B cell (primary cell): ENCODE measurements at regions not wholly inside any gene's neighbourhood (a gene's known extent, or its start where the extent isn't known, plus 50 kb on each side); places are given as distances from the start of the nearest gene placed in this dataset.

Experiments
- ATAC-seq: fragments of 200-7000 bp; cut with Tn5 transposase; one replicate; pipeline ENCODE4 v1.10.0; 2021; ENCODE audit warnings: low read depth, mild to moderate bottlenecking, moderate number of reproducible peaks, moderate library complexity
- CTCF ChIA-PET: fragments of 350-600 bp; sonication (Branson Sonifier 250); formaldehyde crosslinking; loops from one replicate; lab custom pipeline; 2021; ENCODE audit warnings: antibody characterized with exemption, inconsistent platforms; lab: Charles Lee
- POLR2A ChIA-PET: fragments of 350-600 bp; sonication (Branson Sonifier 250); formaldehyde crosslinking; loops from one replicate; lab custom pipeline; 2021; ENCODE audit warnings: antibody characterized with exemption; lab: Charles Lee
- DNase-seq: peaks from one replicate; pipeline ENCODE4 v3.0.0; 2013
- H2AFZ ChIP-seq: 2 replicates; pipeline ENCODE4 v1.6.1; 2012; ENCODE audit warnings: mild to moderate bottlenecking, low read depth, low read length; ENCODE audit not compliant: insufficient read depth, poor library complexity, severe bottlenecking
- H3K27ac ChIP-seq, 2 donors: 1 replicate in 1 of 2; 2 replicates in 1 of 2; pipeline ENCODE4 v1.5.1; 2012 to 2013; ENCODE audit warnings: low read length in 2 of 2, mild to moderate bottlenecking in 2 of 2, moderate library complexity in 1 of 2
- H3K27me3 ChIP-seq, 4 experiments: fragments of 200-600 bp in 1 of 4; sonication (generic) in 1 of 4; replicated peaks in 1 of 4; 1 replicate in 2 of 4; 2 replicates in 2 of 4; pipeline versions ENCODE4 v1.6.1 to v1.7.0; 2013 to 2016; ENCODE audit warnings: low read length in 3 of 4, mild to moderate bottlenecking in 2 of 4, mixed read lengths in 1 of 4, moderate library complexity in 1 of 4; ENCODE audit not compliant: insufficient read depth in 4 of 4, control insufficient read depth in 3 of 4; ENCODE audit errors: control extremely low read depth in 1 of 4
- H3K36me3 ChIP-seq, 2 experiments: replicated peaks in 1 of 2; 1 replicate in 1 of 2; 2 replicates in 1 of 2; pipeline versions ENCODE4 v1.6.1 to v1.7.1; 2013; ENCODE audit warnings: low read length in 1 of 2; ENCODE audit not compliant: insufficient read depth in 2 of 2, control insufficient read depth in 1 of 2; ENCODE audit errors: control extremely low read depth in 1 of 2, extremely low read depth in 1 of 2
- H3K4me1 ChIP-seq, 2 donors: fragments of 200-600 bp in 1 of 2; sonication (generic) in 1 of 2; 1 replicate in 1 of 2; 2 replicates in 1 of 2; pipeline versions ENCODE4 v1.5.1 to v1.6.1; 2013 to 2017; ENCODE audit warnings: low read length in 2 of 2; ENCODE audit not compliant: control insufficient read depth in 2 of 2, insufficient read depth in 2 of 2
- H3K4me2 ChIP-seq: replicated peaks from 2 replicates; pipeline ENCODE3; 2012; ENCODE audit warnings: mild to moderate bottlenecking, low read depth, low read length; ENCODE audit not compliant: poor library complexity, severe bottlenecking
- H3K4me3 ChIP-seq, 5 experiments: fragments of 200-600 bp in 1 of 5; sonication (generic) in 1 of 5; 1 replicate in 3 of 5; 2 replicates in 2 of 5; pipeline versions ENCODE4 v1.5.1 to v1.7.0; 2011 to 2016; ENCODE audit warnings: low read length in 4 of 5, mild to moderate bottlenecking in 4 of 5, low read depth in 2 of 5, control low read depth in 1 of 5, moderate library complexity in 1 of 5; ENCODE audit not compliant: insufficient read depth in 1 of 5; ENCODE audit errors: control extremely low read depth in 1 of 5, extremely low read depth in 1 of 5
- H3K79me2 ChIP-seq: fragments of 200-600 bp; sonication (generic); one replicate; pipeline ENCODE4 v1.6.0; 2016; ENCODE audit warnings: low read length; ENCODE audit not compliant: control insufficient read depth, insufficient read depth
- H3K9ac ChIP-seq: fragments of 200-600 bp; sonication (generic); 2 replicates; pipeline ENCODE4 v1.6.1; 2017; ENCODE audit warnings: mild to moderate bottlenecking, low read length, moderate library complexity
- H3K9me3 ChIP-seq, 3 donors: one replicate each; pipeline versions ENCODE4 v1.6.1 to v1.7.1; 2013; ENCODE audit warnings: low read length in 2 of 3; ENCODE audit not compliant: control insufficient read depth in 2 of 3, insufficient read depth in 1 of 3; ENCODE audit errors: control extremely low read depth in 1 of 3
- H4K20me1 ChIP-seq: 2 replicates; pipeline ENCODE4 v1.6.0; 2012; ENCODE audit warnings: mild to moderate bottlenecking, low read length; ENCODE audit not compliant: insufficient read depth, control insufficient read depth, poor library complexity, severe bottlenecking
- H3K27ac Mint-ChIP-seq: one replicate; pipeline ENCODE4 v1.8.0; 2021; ENCODE audit warnings: mixed read lengths
- H3K27me3 Mint-ChIP-seq: one replicate; pipeline ENCODE4 v1.8.0; 2021; ENCODE audit warnings: mixed read lengths
- H3K4me1 Mint-ChIP-seq: one replicate; pipeline ENCODE4 v1.8.0; 2021; ENCODE audit warnings: mixed read lengths
- H3K4me3 Mint-ChIP-seq: one replicate; pipeline ENCODE4 v1.8.0; 2021; ENCODE audit warnings: mixed read lengths
- H3K9me3 Mint-ChIP-seq: one replicate; pipeline ENCODE4 v1.8.0; 2022; ENCODE audit warnings: mixed read lengths; ENCODE audit not compliant: insufficient read depth
- EZH2 ChIP-seq: IDR thresholded peaks from 2 replicates; pipeline ENCODE4 v1.6.1; 2012; ENCODE audit warnings: borderline replicate concordance, low read depth, mild to moderate bottlenecking, moderate library complexity, low read length; ENCODE audit not compliant: insufficient read depth, poor library complexity, severe bottlenecking
- WGBS: methylation state at CpG from one replicate; pipeline ENCODE4 v1.1.5; 2013; ENCODE audit warnings: missing lambda C conversion rate; ENCODE audit not compliant: insufficient coverage; 5-methylcytosine and 5-hydroxymethylcytosine counted together
- intact Hi-C: fragments of 100-400 bp; cut with micrococcal nuclease; formaldehyde crosslinking; loops from one replicate; pipeline ENCODE4 v1.10.0; 2022
- TF ChIP-seq, protein P1 (sequence below): fragments of 200-600 bp; IDR thresholded peaks from one replicate; pipeline ENCODE4 v1.8.0; 2022; ENCODE audit warnings: antibody characterized with exemption, mild to moderate bottlenecking

DNA sequence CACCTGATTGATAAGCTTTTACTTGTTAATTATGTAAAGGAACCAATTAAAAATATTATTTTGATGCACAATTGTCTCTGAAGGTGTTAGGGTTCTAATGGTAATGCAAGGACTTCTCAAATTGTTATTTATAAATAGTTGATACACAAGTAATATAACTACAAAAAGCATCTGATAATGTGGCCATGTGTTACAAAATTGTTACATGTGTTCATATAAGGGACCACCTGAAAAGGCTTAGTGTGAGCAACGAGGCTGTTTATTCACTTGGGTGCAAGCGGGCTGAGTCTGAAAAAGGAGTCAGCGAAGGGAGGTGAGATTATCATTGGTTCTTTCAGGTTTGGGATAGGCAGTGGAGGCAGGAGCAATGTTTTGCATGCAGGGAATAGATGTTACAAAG lies 421.9 kb upstream of the CADM2 start:
- Histone ChIP-seq H3K36me3 (no peaks in the 10 kb centered on the region), H3K9me3 (peaks cover 0 to 4% (median 0%) of the 10 kb centered on the region in 3 donors), H2AFZ (no peak overlapping the region), H3K4me2 (no peak overlapping the region), H3K4me3 (no peak overlapping the region), H3K27me3 (no peaks in the 10 kb centered on the region), H3K9ac (no peak overlapping the region), H4K20me1 (no peaks in the 10 kb centered on the region), H3K27ac (no peak overlapping the region), H3K79me2 (no peaks in the 10 kb centered on the region), H3K4me1 (no peaks in the 10 kb centered on the region)
- H3K27me3 Mint-ChIP-seq, result no peaks in the 10 kb centered on the region
- 78% methylated on average over 3 of the region's 3 CpGs for WGBS
- TF ChIP-seq, protein P1, sequence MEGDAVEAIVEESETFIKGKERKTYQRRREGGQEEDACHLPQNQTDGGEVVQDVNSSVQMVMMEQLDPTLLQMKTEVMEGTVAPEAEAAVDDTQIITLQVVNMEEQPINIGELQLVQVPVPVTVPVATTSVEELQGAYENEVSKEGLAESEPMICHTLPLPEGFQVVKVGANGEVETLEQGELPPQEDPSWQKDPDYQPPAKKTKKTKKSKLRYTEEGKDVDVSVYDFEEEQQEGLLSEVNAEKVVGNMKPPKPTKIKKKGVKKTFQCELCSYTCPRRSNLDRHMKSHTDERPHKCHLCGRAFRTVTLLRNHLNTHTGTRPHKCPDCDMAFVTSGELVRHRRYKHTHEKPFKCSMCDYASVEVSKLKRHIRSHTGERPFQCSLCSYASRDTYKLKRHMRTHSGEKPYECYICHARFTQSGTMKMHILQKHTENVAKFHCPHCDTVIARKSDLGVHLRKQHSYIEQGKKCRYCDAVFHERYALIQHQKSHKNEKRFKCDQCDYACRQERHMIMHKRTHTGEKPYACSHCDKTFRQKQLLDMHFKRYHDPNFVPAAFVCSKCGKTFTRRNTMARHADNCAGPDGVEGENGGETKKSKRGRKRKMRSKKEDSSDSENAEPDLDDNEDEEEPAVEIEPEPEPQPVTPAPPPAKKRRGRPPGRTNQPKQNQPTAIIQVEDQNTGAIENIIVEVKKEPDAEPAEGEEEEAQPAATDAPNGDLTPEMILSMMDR, result no peak
- ChIA-PET CTCF (no interaction called here), POLR2A (no interaction called here)
- intact Hi-C loops, result no loop called here
- peaks cover 16% of the 10 kb centered on the region for H3K9me3 Mint-ChIP-seq
- H3K4me3 Mint-ChIP-seq, result no peak overlapping the region
- no peak for DNase-seq
- ATAC-seq, result no peak
- H3K27ac Mint-ChIP-seq, result no peak overlapping the region
- H3K4me1 Mint-ChIP-seq, result no peaks in the 10 kb centered on the region

DNA sequence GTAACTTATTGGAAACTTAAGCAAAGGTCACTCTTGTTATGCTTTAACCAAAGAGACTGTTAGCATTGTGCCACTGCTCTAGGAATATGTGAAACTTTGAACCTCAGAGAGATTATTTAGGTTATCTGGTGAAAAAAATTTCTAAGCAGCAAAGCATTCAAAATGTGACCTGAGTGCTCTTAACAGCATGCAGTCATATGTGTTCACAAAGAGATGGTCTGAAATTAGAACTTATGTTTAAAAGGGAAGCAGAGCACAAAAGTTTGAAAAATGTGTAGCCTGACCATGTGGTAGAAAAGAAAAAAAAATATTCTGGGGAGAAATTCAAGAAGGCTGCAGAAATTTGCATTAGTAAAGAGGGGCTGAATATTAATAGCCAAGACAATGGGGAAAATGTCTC lies 420.2 kb upstream of the CADM2 start:
- H3K27me3 ChIP-seq, result no peaks in the 10 kb centered on the region
- ATAC-seq (no peak), DNase-seq (no peak)
- H2AFZ ChIP-seq, result no peak overlapping the region
- no peaks in the 10 kb centered on the region for H3K4me1 ChIP-seq
- TF ChIP-seq EZH2, result no peak
- TF ChIP-seq, protein P1, result no peak
- CTCF ChIA-PET, result no interaction called here
- intact Hi-C loops, result no loop called here
- H3K4me3 ChIP-seq, result no peak overlapping the region
- no peak overlapping the region for H3K4me2 ChIP-seq
- Mint-ChIP-seq H3K27me3 (no peaks in the 10 kb centered on the region), H3K27ac (no peak overlapping the region), H3K4me1 (no peaks in the 10 kb centered on the region), H3K4me3 (no peak overlapping the region), H3K9me3 (peaks cover 16% of the 10 kb centered on the region)
- peaks cover 0 to 4% (median 0%) of the 10 kb centered on the region in 3 donors for H3K9me3 ChIP-seq
- H3K27ac ChIP-seq, result no peak overlapping the region
- H3K9ac ChIP-seq, result no peak overlapping the region
- POLR2A ChIA-PET, result no interaction called here
- no peaks in the 10 kb centered on the region for H3K36me3 ChIP-seq
- no peaks in the 10 kb centered on the region for H4K20me1 ChIP-seq
- no peaks in the 10 kb centered on the region for H3K79me2 ChIP-seq
